H1 (cell line): ENCODE measurements at regions not wholly inside any gene's neighbourhood (a gene's known extent, or its start where the extent isn't known, plus 50 kb on each side); places are given as distances from the start of the nearest gene placed in this dataset.

Experiments
- CEBPB ChIP-seq: IDR thresholded peaks from 2 replicates; pipeline ENCODE4 v1.6.1; 2012; ENCODE audit warnings: low read depth, low read length
- CREB1 ChIP-seq: IDR thresholded peaks from 2 replicates; pipeline ENCODE4 v1.6.1; 2012; ENCODE audit warnings: inconsistent platforms
- GABPA ChIP-seq: IDR thresholded peaks from 2 replicates; pipeline ENCODE4 v1.6.1; 2011; ENCODE audit warnings: mild to moderate bottlenecking, low read length, moderate library complexity, borderline replicate concordance; ENCODE audit not compliant: insufficient read depth
- GTF2F1 ChIP-seq: IDR thresholded peaks from 2 replicates; pipeline ENCODE4 v1.6.1; 2012; ENCODE audit warnings: low read depth, low read length, improper control_type of control experiment, borderline replicate concordance
- JUND ChIP-seq: IDR thresholded peaks from 2 replicates; pipeline ENCODE4 v1.6.1; 2011; ENCODE audit warnings: mild to moderate bottlenecking, improper control_type of control experiment, low read length
- POLR2A ChIP-seq, 2 experiments: IDR thresholded peaks; 1 replicate in 1 of 2; 2 replicates in 1 of 2; pipeline ENCODE4 v1.6.1; 2011; ENCODE audit warnings: low read depth in 2 of 2, low read length in 2 of 2, mild to moderate bottlenecking in 2 of 2; ENCODE audit errors: control extremely low read depth in 1 of 2
- POLR2AphosphoS5 ChIP-seq: IDR thresholded peaks from 2 replicates; pipeline ENCODE4 v1.6.1; 2011; ENCODE audit warnings: low read depth, low read length
- RAD21 ChIP-seq, 2 experiments: IDR thresholded peaks in 1 of 2; conservative IDR thresholded peaks in 1 of 2; 2 replicates each; pipeline ENCODE4 v1.6.1; 2011; ENCODE audit warnings: low read depth in 2 of 2, low read length in 2 of 2, improper control_type of control experiment in 1 of 2, inconsistent platforms in 1 of 2, mild to moderate bottlenecking in 1 of 2, moderate library complexity in 1 of 2
- TF ChIP-seq, protein P1 (sequence below): IDR thresholded peaks from 2 replicates; pipeline ENCODE4 v1.6.1; 2012; ENCODE audit warnings: inconsistent platforms
- TF ChIP-seq, protein P2 (sequence below), 3 experiments: IDR thresholded peaks; 1 replicate in 2 of 3; 2 replicates in 1 of 3; pipeline versions ENCODE4 v1.5.1 to v1.6.1; 2011; ENCODE audit warnings: low read length in 3 of 3, mild to moderate bottlenecking in 3 of 3, inconsistent platforms in 2 of 3, low read depth in 1 of 3, moderate library complexity in 1 of 3; ENCODE audit not compliant: insufficient read depth in 1 of 3; ENCODE audit errors: control extremely low read depth in 1 of 3

DNA sequence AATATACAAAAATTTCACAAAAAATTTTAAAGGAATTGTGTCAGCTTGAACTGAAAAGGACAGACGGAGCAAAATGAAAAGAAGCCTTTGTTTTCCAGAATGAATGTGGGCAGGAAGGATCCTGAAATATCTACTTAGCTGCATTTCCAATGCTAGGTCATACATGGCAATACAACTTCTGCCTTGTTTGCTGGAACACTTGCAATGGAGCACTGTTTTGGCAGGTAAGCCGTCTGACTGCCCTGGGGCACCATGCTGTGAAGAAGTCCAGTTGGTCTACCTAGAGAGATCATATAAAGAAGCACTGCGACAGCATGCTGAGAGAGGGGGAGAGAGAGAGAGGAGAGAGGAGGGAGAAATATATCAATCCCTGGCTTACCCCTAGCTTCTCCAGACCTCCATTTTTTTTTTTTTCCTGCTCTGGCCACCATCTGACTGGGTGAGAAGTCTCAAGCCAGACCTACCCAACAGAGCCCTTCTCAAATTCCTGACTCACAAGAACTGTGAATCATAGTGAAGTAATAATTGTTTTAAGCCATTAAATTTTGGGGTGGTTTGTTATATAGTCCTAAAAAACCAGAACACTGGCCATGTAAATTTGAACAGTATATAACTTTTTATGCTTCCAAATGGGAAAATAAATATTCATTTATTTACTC, 97.1 kb upstream of the PRICKLE1 start:
- no peak for TF ChIP-seq CEBPB
- TF ChIP-seq, protein P1, sequence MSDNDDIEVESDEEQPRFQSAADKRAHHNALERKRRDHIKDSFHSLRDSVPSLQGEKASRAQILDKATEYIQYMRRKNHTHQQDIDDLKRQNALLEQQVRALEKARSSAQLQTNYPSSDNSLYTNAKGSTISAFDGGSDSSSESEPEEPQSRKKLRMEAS: no peak
- no peak for TF ChIP-seq RAD21 (IDR thresholded peaks at IDR 0.05 in 1 of 2, conservative IDR thresholded peaks at IDR 0.05 in 1 of 2; ENCODE audit: low read depth in 2 of 2, low read length in 2 of 2)
- TF ChIP-seq JUND: no peak
- no peak for TF ChIP-seq POLR2AphosphoS5
- no peak for TF ChIP-seq GABPA
- TF ChIP-seq, protein P2, sequence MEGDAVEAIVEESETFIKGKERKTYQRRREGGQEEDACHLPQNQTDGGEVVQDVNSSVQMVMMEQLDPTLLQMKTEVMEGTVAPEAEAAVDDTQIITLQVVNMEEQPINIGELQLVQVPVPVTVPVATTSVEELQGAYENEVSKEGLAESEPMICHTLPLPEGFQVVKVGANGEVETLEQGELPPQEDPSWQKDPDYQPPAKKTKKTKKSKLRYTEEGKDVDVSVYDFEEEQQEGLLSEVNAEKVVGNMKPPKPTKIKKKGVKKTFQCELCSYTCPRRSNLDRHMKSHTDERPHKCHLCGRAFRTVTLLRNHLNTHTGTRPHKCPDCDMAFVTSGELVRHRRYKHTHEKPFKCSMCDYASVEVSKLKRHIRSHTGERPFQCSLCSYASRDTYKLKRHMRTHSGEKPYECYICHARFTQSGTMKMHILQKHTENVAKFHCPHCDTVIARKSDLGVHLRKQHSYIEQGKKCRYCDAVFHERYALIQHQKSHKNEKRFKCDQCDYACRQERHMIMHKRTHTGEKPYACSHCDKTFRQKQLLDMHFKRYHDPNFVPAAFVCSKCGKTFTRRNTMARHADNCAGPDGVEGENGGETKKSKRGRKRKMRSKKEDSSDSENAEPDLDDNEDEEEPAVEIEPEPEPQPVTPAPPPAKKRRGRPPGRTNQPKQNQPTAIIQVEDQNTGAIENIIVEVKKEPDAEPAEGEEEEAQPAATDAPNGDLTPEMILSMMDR (IDR thresholded peaks at IDR 0.05; ENCODE audit: control extremely low read depth in 1 of 3, insufficient read depth in 1 of 3, low read depth in 1 of 3, low read length in 3 of 3): no peak
- TF ChIP-seq GTF2F1: no peak
- no peak for TF ChIP-seq CREB1
- no peak for TF ChIP-seq POLR2A (IDR thresholded peaks at IDR 0.05; ENCODE audit: control extremely low read depth in 1 of 2, low read depth in 2 of 2, low read length in 2 of 2)
